HG03064 (cell line): ENCODE measurements at regions not wholly inside any gene's neighbourhood (a gene's known extent, or its start where the extent isn't known, plus 50 kb on each side); places are given as distances from the start of the nearest gene placed in this dataset.

Experiments
- ATAC-seq: cut with Tn5 transposase; IDR thresholded peaks from one replicate; pipeline ENCODE4 v1.9.1; 2021; ENCODE audit warnings: low read depth; ENCODE audit not compliant: unreplicated experiment

DNA sequence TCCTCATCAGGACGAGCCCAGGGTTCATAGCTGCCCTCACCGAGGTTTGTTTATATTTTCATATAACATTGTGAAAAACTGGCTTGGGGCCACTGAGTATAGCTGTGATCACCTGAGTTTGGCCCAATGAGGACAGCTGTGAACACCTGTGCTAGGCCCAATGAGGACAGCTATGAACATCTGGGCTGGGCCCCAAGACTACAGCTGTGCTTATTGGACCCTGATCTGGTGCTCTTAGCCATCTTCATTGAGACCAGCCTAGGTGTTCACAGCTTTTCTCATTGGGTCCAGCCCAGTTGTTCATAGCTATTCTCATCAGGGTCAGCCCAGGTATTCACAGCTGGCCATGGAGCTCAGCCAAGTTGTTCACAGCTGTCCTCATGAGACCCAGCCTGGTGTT is 1167.3 kb downstream of the UQCRFS1 start:
- ATAC-seq = no peak

- no peak for ATAC-seq
Observed at GRCh38 chr19:28044477-28044876, 1168.5 kb downstream of the UQCRFS1 start.

- ATAC-seq = no peak
Observed at GRCh38 chr19:28042516-28042915, 1170.4 kb downstream of the UQCRFS1 start.

DNA sequence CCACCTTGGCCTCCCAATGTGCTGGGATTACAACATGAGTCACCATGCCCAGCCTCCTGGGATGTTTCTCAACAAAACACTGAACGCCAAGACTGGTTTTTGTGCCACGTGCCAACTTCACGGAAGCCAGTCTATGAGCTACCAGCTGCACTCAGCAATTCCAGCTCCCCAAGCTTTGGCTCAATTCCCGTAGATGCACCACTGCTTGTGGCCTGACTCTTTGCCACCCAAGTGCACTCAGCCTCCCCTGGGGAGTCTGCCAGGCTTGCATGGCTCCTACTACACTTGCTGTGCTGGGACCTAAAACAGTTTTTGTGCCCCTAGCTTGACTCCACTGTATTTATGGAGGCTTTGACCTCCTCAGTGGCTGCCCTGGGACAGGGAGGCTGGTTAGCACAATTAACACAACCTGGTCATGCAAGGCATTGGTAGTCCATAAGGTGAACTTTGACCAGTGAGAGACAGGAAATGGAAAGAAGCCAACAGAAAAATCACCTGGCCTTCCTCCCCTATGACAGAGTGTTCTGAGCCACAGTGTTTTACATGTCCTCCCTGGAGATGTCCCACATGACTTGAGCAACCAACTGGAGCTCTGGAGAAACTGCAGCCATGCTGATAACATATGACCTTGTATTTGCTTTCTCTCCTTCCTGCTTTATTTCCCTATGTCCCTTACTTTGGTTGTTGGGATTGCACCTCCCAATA is 1173.1 kb downstream of the UQCRFS1 start:
- no peak for ATAC-seq

- ATAC-seq = no peak
Observed at GRCh38 chr19:28037186-28037585, 1175.8 kb downstream of the UQCRFS1 start.

DNA sequence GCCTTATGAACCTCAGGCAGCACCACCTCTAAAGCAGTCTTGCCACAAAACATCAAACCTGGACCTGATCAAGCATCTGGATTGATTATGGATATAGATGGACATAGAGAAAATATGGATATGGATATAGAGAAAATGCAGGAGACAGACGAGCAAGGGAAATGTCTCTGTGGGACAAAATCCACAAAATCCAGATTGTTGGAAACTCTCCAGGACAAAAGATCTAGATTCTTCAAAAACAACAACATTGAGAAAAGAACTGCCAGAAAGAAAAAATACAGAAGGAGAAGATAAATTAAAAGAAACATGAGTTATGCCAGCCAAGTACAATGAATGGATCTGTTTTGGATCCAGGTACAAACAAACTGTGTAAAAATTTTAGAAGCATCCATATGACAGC is 1176.5 kb downstream of the UQCRFS1 start:
- no peak for ATAC-seq

DNA sequence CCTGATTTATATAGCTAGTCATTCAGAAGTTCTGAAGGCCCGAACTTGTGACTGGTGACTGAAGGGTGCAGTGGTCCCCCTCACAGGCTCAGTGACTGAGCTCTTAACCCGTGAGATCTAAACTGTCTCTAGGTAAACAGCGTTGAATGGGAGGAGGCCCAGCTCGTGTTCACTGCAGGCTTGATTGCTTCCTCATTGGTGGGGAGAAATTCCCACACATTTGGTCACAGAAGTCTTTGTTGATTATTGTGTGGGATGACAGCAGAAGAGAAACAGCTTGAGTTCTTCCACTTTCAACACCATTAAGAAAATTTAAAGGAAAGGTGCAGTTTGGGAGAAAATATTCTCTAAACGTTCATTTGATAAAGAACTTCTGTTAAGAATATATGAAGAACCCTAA is 1178.0 kb downstream of the UQCRFS1 start:
- ATAC-seq = no peak

GRCh38 chr19:28028881-28029444 is 1184.0 kb downstream of the UQCRFS1 start:
- ATAC-seq = no peak

DNA sequence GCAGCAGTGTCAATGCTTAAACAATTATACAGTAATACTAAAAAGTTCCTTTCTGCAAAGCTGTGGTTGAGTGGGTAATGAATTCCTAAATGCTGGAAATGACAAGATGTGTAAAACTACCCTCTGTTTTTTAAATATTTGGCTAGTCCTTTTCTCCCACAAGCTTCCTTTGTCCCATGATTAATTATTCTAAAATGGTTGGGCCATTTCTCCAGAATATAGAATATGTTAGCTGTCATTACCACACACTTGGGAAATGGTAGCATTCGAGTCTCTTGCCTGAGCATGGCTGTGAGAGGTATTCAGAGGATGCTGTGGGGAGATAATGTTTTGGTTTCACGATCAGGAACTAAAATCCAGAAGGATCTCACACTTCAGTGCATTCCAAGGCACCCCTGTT is 1185.8 kb downstream of the UQCRFS1 start:
- ATAC-seq = no peak

GRCh38 chr19:28026636-28027035 is 1186.3 kb downstream of the UQCRFS1 start:
- no peak for ATAC-seq

GRCh38 chr19:28024920-28025319 is 1188.0 kb downstream of the UQCRFS1 start:
- ATAC-seq = no peak

GRCh38 chr19:28023064-28023463 is 1189.9 kb downstream of the UQCRFS1 start:
- no peak for ATAC-seq

GRCh38 chr19:28022506-28022905 is 1190.4 kb downstream of the UQCRFS1 start:
- ATAC-seq = no peak

GRCh38 chr19:28021259-28022185 is 1191.4 kb downstream of the UQCRFS1 start:
- no peak for ATAC-seq

DNA sequence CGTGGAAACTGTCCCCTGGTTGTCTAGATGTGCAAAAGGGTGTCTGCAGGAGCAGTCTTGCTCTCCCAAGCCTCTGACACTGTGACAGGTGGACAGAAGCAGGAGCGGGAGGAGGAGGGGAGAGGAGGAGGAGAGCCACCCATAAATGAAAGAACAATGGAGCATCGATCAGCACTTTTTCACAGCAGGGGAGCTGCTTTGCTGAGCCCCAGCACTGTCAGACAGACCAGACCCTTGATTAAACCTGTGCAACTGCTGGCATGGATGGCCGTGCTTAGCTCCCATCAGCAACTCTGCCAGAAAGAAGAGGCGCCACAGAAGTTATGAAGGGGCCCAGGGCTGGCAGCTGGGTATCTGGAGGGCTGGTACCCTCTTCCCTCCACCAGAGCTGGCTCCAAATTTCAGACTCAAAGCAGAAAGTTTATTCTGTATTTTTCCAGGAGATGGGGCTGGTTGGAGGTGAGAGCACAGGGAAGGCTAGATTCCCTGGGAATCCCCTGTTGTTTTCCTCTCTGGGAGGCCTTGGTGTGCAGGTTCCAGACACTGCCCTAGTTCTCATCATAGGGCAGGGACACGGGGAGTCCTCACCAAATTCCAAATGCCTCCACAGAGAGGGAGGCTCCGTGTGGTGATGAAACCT is 1192.2 kb downstream of the UQCRFS1 start:
- no peak for ATAC-seq

- ATAC-seq = no peak
Observed at GRCh38 chr19:28019901-28020300, 1193.0 kb downstream of the UQCRFS1 start.

- ATAC-seq = no peak
Observed at GRCh38 chr19:28019371-28019770, 1193.6 kb downstream of the UQCRFS1 start.

- no peak for ATAC-seq
Observed at GRCh38 chr19:28018499-28018898, 1194.5 kb downstream of the UQCRFS1 start.

DNA sequence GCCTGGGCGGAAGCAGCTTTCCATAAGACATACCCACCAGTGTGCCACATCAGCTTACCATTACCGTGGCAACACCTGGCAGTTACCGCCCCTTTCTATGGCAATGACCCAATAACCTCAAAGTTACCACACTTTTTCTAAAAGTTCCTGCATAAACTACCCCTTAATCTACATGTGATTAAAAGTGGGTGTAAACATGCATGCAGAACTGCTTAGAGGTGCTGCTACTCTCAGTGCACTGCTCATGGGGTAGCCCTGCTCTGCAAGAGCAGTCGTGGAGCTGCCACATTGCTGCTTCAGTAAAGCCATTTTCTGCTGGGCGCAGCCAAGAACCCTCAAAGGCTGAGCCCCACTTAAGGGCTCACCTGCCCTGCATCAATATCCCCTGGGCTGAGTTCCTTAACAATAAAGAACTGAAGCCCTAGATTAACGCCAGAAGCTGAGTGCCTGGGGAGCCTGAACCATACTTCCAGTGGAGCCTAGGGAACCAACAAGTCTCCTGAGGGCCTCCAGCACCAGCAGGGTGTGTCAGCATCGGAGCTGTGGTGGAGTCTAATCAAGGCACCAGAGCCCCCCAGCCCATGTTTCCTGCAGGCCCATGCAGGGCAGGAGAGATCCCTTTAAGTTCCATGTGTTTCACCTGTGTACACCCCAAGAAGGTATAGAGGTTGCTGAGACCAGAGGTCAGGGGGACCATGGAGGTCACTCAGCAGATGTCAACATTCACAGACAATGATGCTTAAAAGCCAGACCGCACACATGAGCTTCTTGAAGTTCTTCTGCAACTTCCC is 1198.1 kb downstream of the UQCRFS1 start:
- ATAC-seq = no peak

DNA sequence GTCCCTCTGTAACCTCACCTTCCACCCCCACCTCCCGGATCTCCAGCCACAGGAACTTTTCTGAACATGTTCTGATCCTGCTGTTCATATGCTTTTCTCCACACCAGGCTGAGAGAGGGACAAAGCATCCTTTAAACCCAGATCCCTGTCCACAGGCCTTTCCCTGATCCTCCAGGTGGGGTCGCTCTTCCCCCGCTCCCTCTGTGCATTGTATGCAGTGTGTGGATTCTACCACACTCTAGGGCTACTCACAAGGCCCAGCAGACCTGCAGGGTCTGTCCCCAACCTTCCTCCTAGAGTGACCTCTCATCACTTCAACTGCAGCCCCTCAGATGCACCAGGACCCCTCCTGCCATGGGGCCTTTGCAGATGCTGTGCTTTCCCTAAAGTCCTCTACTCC is 1200.6 kb downstream of the UQCRFS1 start:
- no peak for ATAC-seq
